ENCODE measurements at regions not wholly inside any gene's neighbourhood (a gene's known extent, or its start where the extent isn't known, plus 50 kb on each side); places are given as distances from the start of the nearest gene placed in this dataset.

DNA sequence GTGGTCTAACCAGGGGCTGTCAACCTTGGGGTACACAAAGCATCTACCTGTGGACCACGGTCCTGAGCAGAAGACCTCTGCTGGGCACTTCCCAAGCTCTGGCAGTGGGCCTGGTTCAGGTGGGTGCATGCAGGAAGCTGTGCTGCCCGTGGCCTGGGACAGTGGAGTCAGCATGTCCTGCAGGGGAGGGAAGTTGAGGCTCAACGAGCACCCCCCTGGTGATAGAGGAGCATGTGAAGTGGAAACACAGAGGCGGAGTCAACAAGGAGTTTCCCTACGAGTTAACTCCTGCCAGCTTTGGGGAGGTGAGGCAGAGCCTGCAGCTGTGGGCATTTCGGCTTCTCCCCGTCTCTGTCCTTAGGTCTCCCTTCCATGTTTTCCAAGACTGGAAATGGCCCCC, 67.5 kb upstream of the IRX2 start:
- H4K20me1 ChIP-seq (ENCODE audit: control insufficient read depth, extremely low read depth, insufficient read depth, low read length) = no peaks in the 10 kb centered on the region
- H3K79me2 ChIP-seq (ENCODE audit: control insufficient read depth, insufficient read depth, low read length) = no peaks in the 10 kb centered on the region
- H3K9me3 ChIP-seq (ENCODE audit: control insufficient read depth, insufficient read depth, low read depth, low read length) = no peaks in the 10 kb centered on the region

DNA sequence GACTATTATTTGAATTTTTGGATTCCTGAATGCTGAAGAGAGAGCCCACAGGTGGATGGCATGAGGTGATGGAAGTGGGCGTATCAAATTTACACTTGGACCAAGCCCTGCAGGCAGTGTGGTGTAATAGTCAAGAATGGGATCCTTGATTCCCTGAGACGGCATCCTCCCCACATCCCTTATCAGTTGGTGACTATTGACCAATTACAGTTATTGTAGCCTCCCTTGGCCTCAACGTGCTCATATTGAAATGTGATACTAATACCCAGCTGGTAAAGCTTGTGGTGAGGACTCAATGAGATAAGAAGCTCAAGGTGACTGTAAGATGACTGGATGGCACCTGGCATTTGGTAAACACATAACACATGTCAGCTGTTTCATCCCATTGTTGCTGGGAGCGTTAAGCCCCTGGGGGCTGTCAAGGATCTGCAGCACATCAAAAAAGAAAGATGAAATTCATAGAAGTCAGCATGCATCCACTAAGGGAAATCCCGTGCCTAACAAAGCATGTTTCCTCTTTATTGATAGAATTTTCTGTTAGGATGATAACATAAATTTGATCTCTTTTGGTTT, 65.6 kb upstream of the IRX2 start:
- Histone ChIP-seq H3K9ac (ENCODE audit: insufficient read depth, low read length) (no peak overlapping the region), H3K4me1 (ENCODE audit: control insufficient read depth, extremely low read depth, insufficient read depth, low read length) (no peaks in the 10 kb centered on the region), H3K4me2 (ENCODE audit: extremely low read depth, insufficient read depth, low read length) (no peak overlapping the region), H3K27me3 (ENCODE audit: control insufficient read depth, insufficient read depth, low read length) (no peaks in the 10 kb centered on the region), H3K4me3 (replicated peaks in 1 of 4; ENCODE audit: control extremely low read depth in 1 of 4, insufficient read depth in 1 of 4, low read depth in 3 of 4, low read length in 4 of 4) (no peak overlapping the region), H3K79me2 (ENCODE audit: control insufficient read depth, insufficient read depth, low read length) (no peaks in the 10 kb centered on the region), H3K36me3 (ENCODE audit: control insufficient read depth, insufficient read depth, low read length) (no peaks in the 10 kb centered on the region), H3K27ac (ENCODE audit: insufficient read depth, low read length) (no peak overlapping the region), H4K20me1 (ENCODE audit: control insufficient read depth, extremely low read depth, insufficient read depth, low read length) (no peaks in the 10 kb centered on the region), H2AFZ (ENCODE audit: low read length) (no peak overlapping the region), H3K9me3 (ENCODE audit: control insufficient read depth, insufficient read depth, low read depth, low read length) (no peaks in the 10 kb centered on the region)
- no peak for DNase-seq (ENCODE audit: low read depth in 2 of 2)
- TF ChIP-seq, protein P1, sequence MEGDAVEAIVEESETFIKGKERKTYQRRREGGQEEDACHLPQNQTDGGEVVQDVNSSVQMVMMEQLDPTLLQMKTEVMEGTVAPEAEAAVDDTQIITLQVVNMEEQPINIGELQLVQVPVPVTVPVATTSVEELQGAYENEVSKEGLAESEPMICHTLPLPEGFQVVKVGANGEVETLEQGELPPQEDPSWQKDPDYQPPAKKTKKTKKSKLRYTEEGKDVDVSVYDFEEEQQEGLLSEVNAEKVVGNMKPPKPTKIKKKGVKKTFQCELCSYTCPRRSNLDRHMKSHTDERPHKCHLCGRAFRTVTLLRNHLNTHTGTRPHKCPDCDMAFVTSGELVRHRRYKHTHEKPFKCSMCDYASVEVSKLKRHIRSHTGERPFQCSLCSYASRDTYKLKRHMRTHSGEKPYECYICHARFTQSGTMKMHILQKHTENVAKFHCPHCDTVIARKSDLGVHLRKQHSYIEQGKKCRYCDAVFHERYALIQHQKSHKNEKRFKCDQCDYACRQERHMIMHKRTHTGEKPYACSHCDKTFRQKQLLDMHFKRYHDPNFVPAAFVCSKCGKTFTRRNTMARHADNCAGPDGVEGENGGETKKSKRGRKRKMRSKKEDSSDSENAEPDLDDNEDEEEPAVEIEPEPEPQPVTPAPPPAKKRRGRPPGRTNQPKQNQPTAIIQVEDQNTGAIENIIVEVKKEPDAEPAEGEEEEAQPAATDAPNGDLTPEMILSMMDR (conservative IDR thresholded peaks at IDR 0.05 in 1 of 2, IDR thresholded peaks at IDR 0.05 in 1 of 2; ENCODE audit: low read depth in 1 of 2, low read length in 2 of 2) = no peak
- TF ChIP-seq EZH2 (IDR thresholded peaks at IDR 0.05; ENCODE audit: low read length, missing control alignments) = no peak

More for the DNA sequence above, 67.5 kb upstream of the IRX2 start:
- DNase-seq (ENCODE audit: low read depth in 2 of 2) = no peak
- TF ChIP-seq, protein P1 (conservative IDR thresholded peaks at IDR 0.05 in 1 of 2, IDR thresholded peaks at IDR 0.05 in 1 of 2; ENCODE audit: low read depth in 1 of 2, low read length in 2 of 2) = no peak
- no peak for TF ChIP-seq EZH2 (IDR thresholded peaks at IDR 0.05; ENCODE audit: low read length, missing control alignments)
- no peak overlapping the region for H3K27ac ChIP-seq (ENCODE audit: insufficient read depth, low read length)
- H3K27me3 ChIP-seq (ENCODE audit: control insufficient read depth, insufficient read depth, low read length) = no peaks in the 10 kb centered on the region
- no peak overlapping the region for H3K4me2 ChIP-seq (ENCODE audit: extremely low read depth, insufficient read depth, low read length)
- H3K4me3 ChIP-seq (replicated peaks in 1 of 4; ENCODE audit: control extremely low read depth in 1 of 4, insufficient read depth in 1 of 4, low read depth in 3 of 4, low read length in 4 of 4) = no peak overlapping the region
- H3K9ac ChIP-seq (ENCODE audit: insufficient read depth, low read length) = no peak overlapping the region
- H3K4me1 ChIP-seq (ENCODE audit: control insufficient read depth, extremely low read depth, insufficient read depth, low read length) = no peaks in the 10 kb centered on the region
- H2AFZ ChIP-seq (ENCODE audit: low read length) = no peak overlapping the region
- H3K36me3 ChIP-seq (ENCODE audit: control insufficient read depth, insufficient read depth, low read length) = no peaks in the 10 kb centered on the region

DNA sequence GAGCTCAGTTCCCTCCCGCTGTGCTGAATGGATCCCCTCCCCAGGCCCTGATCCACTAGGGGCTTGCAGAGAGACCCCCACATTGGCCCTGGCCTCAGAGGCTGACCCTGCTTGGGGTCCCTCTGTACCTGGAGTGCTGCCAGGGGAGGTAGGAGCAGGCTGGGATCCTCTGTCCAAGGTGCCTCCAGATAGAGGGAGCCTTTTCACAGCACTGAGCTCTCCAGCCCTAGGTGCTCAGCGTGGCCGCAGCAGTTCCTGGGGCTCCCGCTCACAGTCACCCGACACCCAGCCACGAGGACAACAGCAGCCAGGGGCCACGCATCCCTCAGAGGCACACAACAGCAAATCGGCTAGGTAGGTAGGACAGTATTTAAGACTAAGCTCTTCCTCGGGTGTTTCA, 62.2 kb upstream of the IRX2 start:
- no peak overlapping the region for H3K4me3 ChIP-seq (replicated peaks in 1 of 4; ENCODE audit: control extremely low read depth in 1 of 4, insufficient read depth in 1 of 4, low read depth in 3 of 4, low read length in 4 of 4)
- no peak overlapping the region for H2AFZ ChIP-seq (ENCODE audit: low read length)
- H3K9ac ChIP-seq (ENCODE audit: insufficient read depth, low read length) = no peak overlapping the region
- no peak for DNase-seq (ENCODE audit: low read depth in 2 of 2)
- H4K20me1 ChIP-seq (ENCODE audit: control insufficient read depth, extremely low read depth, insufficient read depth, low read length) = no peaks in the 10 kb centered on the region
- no peaks in the 10 kb centered on the region for H3K36me3 ChIP-seq (ENCODE audit: control insufficient read depth, insufficient read depth, low read length)
- no peak overlapping the region for H3K4me2 ChIP-seq (ENCODE audit: extremely low read depth, insufficient read depth, low read length)
- H3K27me3 ChIP-seq (ENCODE audit: control insufficient read depth, insufficient read depth, low read length) = no peaks in the 10 kb centered on the region
- no peaks in the 10 kb centered on the region for H3K79me2 ChIP-seq (ENCODE audit: control insufficient read depth, insufficient read depth, low read length)
- no peaks in the 10 kb centered on the region for H3K4me1 ChIP-seq (ENCODE audit: control insufficient read depth, extremely low read depth, insufficient read depth, low read length)
- no peak overlapping the region for H3K27ac ChIP-seq (ENCODE audit: insufficient read depth, low read length)
- no peaks in the 10 kb centered on the region for H3K9me3 ChIP-seq (ENCODE audit: control insufficient read depth, insufficient read depth, low read depth, low read length)
- TF ChIP-seq EZH2 (IDR thresholded peaks at IDR 0.05; ENCODE audit: low read length, missing control alignments) = no peak
- TF ChIP-seq, protein P1 (conservative IDR thresholded peaks at IDR 0.05 in 1 of 2, IDR thresholded peaks at IDR 0.05 in 1 of 2; ENCODE audit: low read depth in 1 of 2, low read length in 2 of 2) = no peak
